Smooth muscle cell (in vitro differentiated cells): ENCODE measurements at regions not wholly inside any gene's neighbourhood (a gene's known extent, or its start where the extent isn't known, plus 50 kb on each side); places are given as distances from the start of the nearest gene placed in this dataset.
"Not testable (repeated sequence)": the region's sequence is repeated elsewhere in the genome, so short reads cannot be mapped to it uniquely, and the experiment has no call there.

Experiments
- DNase-seq: peaks from one replicate; lab custom pipeline; 2025; ENCODE audit not compliant: unreplicated experiment; lab: John Stamatoyannopoulos, UW
- H2AFZ ChIP-seq: fragments of 200-600 bp; sonication (generic); 2 replicates; pipeline ENCODE4 v1.6.0; 2016; ENCODE audit warnings: antibody characterized with exemption, low read depth, mild to moderate bottlenecking
- H3F3A ChIP-seq: fragments of 200-600 bp; sonication (generic); 2 replicates; pipeline ENCODE4 v1.6.0; 2017; ENCODE audit warnings: antibody characterized with exemption, low read depth
- H3K27ac ChIP-seq: fragments of 200-600 bp; sonication (generic); 2 replicates; pipeline ENCODE4 v1.5.1; 2016; ENCODE audit warnings: low read depth, mild to moderate bottlenecking
- H3K27me3 ChIP-seq: fragments of 200-600 bp; sonication (generic); 2 replicates; pipeline ENCODE4 v1.6.1; 2016; ENCODE audit warnings: low read depth, mild to moderate bottlenecking
- H3K36me3 ChIP-seq: fragments of 200-600 bp; sonication (generic); 2 replicates; pipeline ENCODE4 v1.5.1; 2016; ENCODE audit warnings: low read depth
- H3K4me1 ChIP-seq: fragments of 200-600 bp; sonication (generic); 2 replicates; pipeline ENCODE4 v1.5.1; 2016; ENCODE audit warnings: low read depth
- H3K4me2 ChIP-seq: fragments of 200-600 bp; sonication (generic); 2 replicates; pipeline ENCODE4 v1.6.0; 2016; ENCODE audit warnings: mild to moderate bottlenecking
- H3K4me3 ChIP-seq: fragments of 200-600 bp; sonication (generic); 2 replicates; pipeline ENCODE4 v1.5.1; 2016; ENCODE audit warnings: mild to moderate bottlenecking
- H3K79me2 ChIP-seq: fragments of 200-600 bp; sonication (generic); 2 replicates; pipeline ENCODE4 v1.6.0; 2016; ENCODE audit warnings: low read depth, mild to moderate bottlenecking
- H3K9ac ChIP-seq: fragments of 200-600 bp; sonication (generic); 2 replicates; pipeline ENCODE4 v1.6.0; 2016; ENCODE audit warnings: low read depth
- H3K9me3 ChIP-seq: fragments of 200-600 bp; sonication (generic); replicated peaks from 2 replicates; pipeline ENCODE4 v1.5.1; 2016; ENCODE audit warnings: low read depth
- H4K20me1 ChIP-seq: fragments of 200-600 bp; sonication (generic); 2 replicates; pipeline ENCODE4 v1.6.0; 2016; ENCODE audit warnings: low read depth
- CTCF ChIP-seq: fragments of 200-600 bp; sonication (generic); IDR thresholded peaks from 2 replicates; pipeline ENCODE4 v1.5.1; 2017; ENCODE audit warnings: borderline replicate concordance, mild to moderate bottlenecking, antibody characterized with exemption; ENCODE audit not compliant: insufficient read depth, poor library complexity, severe bottlenecking
- WGBS: methylation state at CpG from one replicate; pipeline ENCODE4 v1.1.7; 2016; ENCODE audit warnings: low lambda C conversion rate; 5-methylcytosine and 5-hydroxymethylcytosine counted together

GRCh38 chr3:74377669-74378068 is 236.8 kb downstream of the CNTN3 start:
- Histone ChIP-seq H2AFZ (no peak overlapping the region), H3K9ac (no peak overlapping the region), H3K4me1 (no peaks in the 10 kb centered on the region), H3K79me2 (no peaks in the 10 kb centered on the region), H3K27ac (no peak overlapping the region), H3K4me3 (no peak overlapping the region), H4K20me1 (no peaks in the 10 kb centered on the region), H3K4me2 (no peak overlapping the region), H3K27me3 (no peaks in the 10 kb centered on the region), H3F3A (no peaks in the 10 kb centered on the region), H3K36me3 (no peaks in the 10 kb centered on the region), H3K9me3 (no peaks in the 10 kb centered on the region)
- no peak for DNase-seq
- TF ChIP-seq CTCF: no peak

- not testable (repeated sequence) for H3K4me1 ChIP-seq, H3F3A ChIP-seq, H3K9me3 ChIP-seq, H2AFZ ChIP-seq, H3K36me3 ChIP-seq, H4K20me1 ChIP-seq, H3K4me2 ChIP-seq, H3K27ac ChIP-seq, DNase-seq, H3K4me3 ChIP-seq, H3K9ac ChIP-seq, H3K79me2 ChIP-seq, H3K27me3 ChIP-seq
- 93% methylated on average over 2 of the region's 2 CpGs for WGBS
- TF ChIP-seq CTCF: peak; percentile 25
Observed at GRCh38 chr3:74376323-74376722, 238.1 kb downstream of the CNTN3 start.

GRCh38 chr3:74375653-74376052 is 238.8 kb downstream of the CNTN3 start:
- Histone ChIP-seq H3K27ac (no peak overlapping the region), H3K4me3 (no peak overlapping the region), H2AFZ (no peak overlapping the region), H3K79me2 (no peaks in the 10 kb centered on the region), H3K27me3 (no peaks in the 10 kb centered on the region), H3K9me3 (no peaks in the 10 kb centered on the region), H4K20me1 (no peaks in the 10 kb centered on the region), H3F3A (no peaks in the 10 kb centered on the region), H3K4me2 (no peak overlapping the region), H3K9ac (no peak overlapping the region), H3K4me1 (no peaks in the 10 kb centered on the region), H3K36me3 (no peaks in the 10 kb centered on the region)
- no peak for TF ChIP-seq CTCF
- 81% methylated on average over 1 of the region's 1 CpG for WGBS
- DNase-seq: no peak

- H3K4me1 ChIP-seq: no peaks in the 10 kb centered on the region
- H3K27ac ChIP-seq: no peak overlapping the region
- no peaks in the 10 kb centered on the region for H4K20me1 ChIP-seq
- no peaks in the 10 kb centered on the region for H3K27me3 ChIP-seq
- H3K4me2 ChIP-seq: no peak overlapping the region
- no peak for DNase-seq
- H3K79me2 ChIP-seq: no peaks in the 10 kb centered on the region
- H3K9ac ChIP-seq: no peak overlapping the region
- no peak overlapping the region for H3K4me3 ChIP-seq
- no peak overlapping the region for H2AFZ ChIP-seq
- no peaks in the 10 kb centered on the region for H3K9me3 ChIP-seq
- WGBS: 94% methylated on average over 2 of the region's 2 CpGs
- H3K36me3 ChIP-seq: no peaks in the 10 kb centered on the region
- TF ChIP-seq CTCF: no peak
- H3F3A ChIP-seq: no peaks in the 10 kb centered on the region
Observed at GRCh38 chr3:74372743-74373142, 241.7 kb downstream of the CNTN3 start.
